ENCODE measurements at regions not wholly inside any gene's neighbourhood (a gene's known extent, or its start where the extent isn't known, plus 50 kb on each side); places are given as distances from the start of the nearest gene placed in this dataset.

GRCh38 chr7:45511721-45512597 is 62.2 kb upstream of the ADCY1 start:
- no peak for DNase-seq (ENCODE audit: low spot score)
- in situ Hi-C loops (cut with MboI; ENCODE audit: low sequenced_read_pairs, unreplicated experiment) = no loop called here
- no peak for TF ChIP-seq CTCF (IDR thresholded peaks at IDR 0.05; ENCODE audit: borderline replicate concordance, control extremely low read depth, extremely low read depth, insufficient read depth, missing control alignments)

- no peak for TF ChIP-seq CTCF (IDR thresholded peaks at IDR 0.05; ENCODE audit: borderline replicate concordance, control extremely low read depth, extremely low read depth, insufficient read depth, missing control alignments)
- in situ Hi-C loops (cut with MboI; ENCODE audit: low sequenced_read_pairs, unreplicated experiment) = no loop called here
- DNase-seq (ENCODE audit: low spot score) = no peak
Measured at GRCh38 chr7:45514944-45515343, 59.2 kb upstream of the ADCY1 start.

GRCh38 chr7:45515346-45515745 is 58.8 kb upstream of the ADCY1 start:
- no peak for TF ChIP-seq CTCF (IDR thresholded peaks at IDR 0.05; ENCODE audit: borderline replicate concordance, control extremely low read depth, extremely low read depth, insufficient read depth, missing control alignments)
- in situ Hi-C loops (cut with MboI; ENCODE audit: low sequenced_read_pairs, unreplicated experiment) = no loop called here
- DNase-seq (ENCODE audit: low spot score) = no peak

Data from GM13976 (cell line).